Trophoblast cell (in vitro differentiated cells and primary cell): ENCODE measurements at regions not wholly inside any gene's neighbourhood (a gene's known extent, or its start where the extent isn't known, plus 50 kb on each side); places are given as distances from the start of the nearest gene placed in this dataset.
"Not testable (repeated sequence)": the region's sequence is repeated elsewhere in the genome, so short reads cannot be mapped to it uniquely, and the experiment has no call there.

Experiments used
- DNase-seq, 2 donors: peaks; one replicate each; pipeline ENCODE4 v3.0.0-alpha.2; 2016
- H2AFZ ChIP-seq: 2 replicates; pipeline ENCODE4 v1.6.1; 2013; ENCODE audit warnings: low read length, moderate library complexity, mild to moderate bottlenecking; ENCODE audit not compliant: insufficient read depth, poor library complexity
- H2AK5ac ChIP-seq: 2 replicates; pipeline ENCODE4 v1.6.1; 2013; ENCODE audit warnings: mild to moderate bottlenecking, low read length
- H2BK120ac ChIP-seq: 2 replicates; pipeline ENCODE4 v1.6.1; 2013; ENCODE audit warnings: low read length, mild to moderate bottlenecking, moderate library complexity; ENCODE audit not compliant: insufficient read depth, poor library complexity
- H2BK12ac ChIP-seq: 2 replicates; pipeline ENCODE4 v1.6.1; 2013; ENCODE audit warnings: mild to moderate bottlenecking, low read length, moderate library complexity
- H2BK5ac ChIP-seq: 2 replicates; pipeline ENCODE4 v1.6.1; 2013; ENCODE audit warnings: low read length, low read depth, moderate library complexity, mild to moderate bottlenecking; ENCODE audit not compliant: poor library complexity
- H3K14ac ChIP-seq: 2 replicates; pipeline ENCODE4 v1.6.1; 2013; ENCODE audit warnings: mild to moderate bottlenecking, low read length
- H3K18ac ChIP-seq: 2 replicates; pipeline ENCODE4 v1.6.1; 2013; ENCODE audit warnings: mild to moderate bottlenecking, low read length
- H3K23ac ChIP-seq: 2 replicates; pipeline ENCODE4 v1.6.1; 2013; ENCODE audit warnings: low read length
- H3K27ac ChIP-seq: 2 replicates; pipeline ENCODE4 v1.5.1; 2013; ENCODE audit warnings: low read depth, mild to moderate bottlenecking, inconsistent platforms, low read length, moderate library complexity
- H3K27me3 ChIP-seq: 2 replicates; pipeline ENCODE4 v1.6.1; 2013; ENCODE audit warnings: inconsistent platforms, mild to moderate bottlenecking, low read length, moderate library complexity; ENCODE audit not compliant: insufficient read depth
- H3K36me3 ChIP-seq, 2 experiments: 1 replicate in 1 of 2; 2 replicates in 1 of 2; pipeline ENCODE4 v1.6.1; 2013; ENCODE audit warnings: low read length in 2 of 2, mild to moderate bottlenecking in 2 of 2, moderate library complexity in 1 of 2; ENCODE audit not compliant: insufficient read depth in 2 of 2, control insufficient read depth in 1 of 2
- H3K4ac ChIP-seq: 2 replicates; pipeline ENCODE4 v1.6.1; 2013; ENCODE audit warnings: low read depth, mild to moderate bottlenecking, low read length, moderate library complexity
- H3K4me1 ChIP-seq, 2 experiments: 1 replicate in 1 of 2; 2 replicates in 1 of 2; pipeline ENCODE4 v1.6.1; 2013; ENCODE audit warnings: low read length in 2 of 2, mild to moderate bottlenecking in 2 of 2, moderate library complexity in 1 of 2; ENCODE audit not compliant: insufficient read depth in 2 of 2, control insufficient read depth in 1 of 2
- H3K4me2 ChIP-seq: 2 replicates; pipeline ENCODE4 v1.6.1; 2013; ENCODE audit warnings: inconsistent platforms, mild to moderate bottlenecking, low read length, moderate library complexity
- H3K4me3 ChIP-seq: 2 replicates; pipeline ENCODE4 v1.5.1; 2013; ENCODE audit warnings: mild to moderate bottlenecking, low read depth, low read length, inconsistent platforms
- H3K79me1 ChIP-seq: one replicate; pipeline ENCODE4 v1.6.1; 2013; ENCODE audit warnings: low read length
- H3K79me2 ChIP-seq: 2 replicates; pipeline ENCODE4 v1.6.1; 2013; ENCODE audit warnings: low read length, mild to moderate bottlenecking; ENCODE audit not compliant: control insufficient read depth, insufficient read depth, poor library complexity
- H3K9ac ChIP-seq: 2 replicates; pipeline ENCODE4 v1.6.1; 2013; ENCODE audit warnings: mild to moderate bottlenecking, low read length
- H3K9me3 ChIP-seq: 2 replicates; pipeline ENCODE4 v1.6.1; 2013; ENCODE audit warnings: low read depth, mild to moderate bottlenecking, control low read depth, inconsistent platforms, low read length; ENCODE audit not compliant: insufficient read depth
- H4K12ac ChIP-seq: 2 replicates; pipeline ENCODE4 v1.6.1; 2013; ENCODE audit warnings: low read depth, mild to moderate bottlenecking, low read length, moderate library complexity
- H4K8ac ChIP-seq: 2 replicates; pipeline ENCODE4 v1.6.1; 2013; ENCODE audit warnings: low read depth, mild to moderate bottlenecking, low read length, moderate library complexity
- H4K91ac ChIP-seq: one replicate; pipeline ENCODE4 v1.6.1; 2013; ENCODE audit warnings: low read depth, mild to moderate bottlenecking, low read length, moderate library complexity
- WGBS: extraction: QIAGEN DNeasy Blood & Tissue Kit; methylation state at CpG from one replicate; pipeline ENCODE4 v1.1.7; 2013; ENCODE audit warnings: missing lambda C conversion rate; ENCODE audit not compliant: insufficient read length, insufficient coverage; ENCODE audit errors: extremely low coverage; 5-methylcytosine and 5-hydroxymethylcytosine counted together

DNA sequence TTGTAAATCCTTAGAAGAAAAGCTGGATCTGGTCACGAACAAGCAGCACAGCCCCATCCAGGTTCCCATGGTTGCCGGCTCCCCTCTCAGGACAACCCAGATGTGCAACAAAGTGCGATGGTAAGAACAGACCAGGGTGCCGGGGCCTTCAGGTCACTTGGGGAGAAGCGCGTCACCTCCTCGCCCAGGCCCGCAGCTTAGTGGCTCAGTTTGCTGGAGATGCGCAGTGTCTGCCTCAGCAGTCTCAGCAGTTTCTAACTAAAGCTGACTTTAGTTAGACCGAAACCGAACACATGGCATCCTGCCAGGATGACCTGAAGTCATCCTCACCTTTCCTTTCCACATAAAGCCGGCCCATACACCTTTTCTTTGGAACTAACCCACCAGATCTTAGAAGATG, 131.4 kb downstream of the LAT start:
- not testable (repeated sequence) for H3K14ac ChIP-seq, H2BK12ac ChIP-seq, H2AK5ac ChIP-seq, H3K36me3 ChIP-seq, H2BK5ac ChIP-seq, H3K27ac ChIP-seq, H3K4ac ChIP-seq, H3K18ac ChIP-seq, H4K91ac ChIP-seq, H4K12ac ChIP-seq, H2BK120ac ChIP-seq, H3K4me1 ChIP-seq, H3K9ac ChIP-seq, H3K23ac ChIP-seq, H3K79me1 ChIP-seq, H3K79me2 ChIP-seq, DNase-seq, H3K9me3 ChIP-seq, H2AFZ ChIP-seq, H3K4me2 ChIP-seq, H4K8ac ChIP-seq, H3K27me3 ChIP-seq, H3K4me3 ChIP-seq
- WGBS, result no CpG with 5 or more reads among the region's 12 CpGs

DNA sequence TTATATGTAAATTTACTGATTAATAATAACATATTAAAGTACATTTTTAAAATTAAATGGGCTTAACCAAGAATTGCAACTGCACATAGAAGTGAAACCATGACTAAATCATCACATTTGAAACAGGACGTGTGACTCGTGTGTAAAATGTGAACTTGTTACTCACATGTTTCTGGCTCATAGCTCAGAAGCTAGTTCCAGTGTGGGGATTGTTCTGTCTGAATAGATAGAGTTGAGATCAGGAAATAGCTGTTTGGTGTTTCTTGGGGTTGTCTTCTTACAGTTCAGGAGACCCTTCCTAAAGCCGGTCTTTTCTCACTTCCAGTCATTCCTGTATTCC, 130.9 kb downstream of the LAT start:
- H4K91ac ChIP-seq, H3K9me3 ChIP-seq, H2AK5ac ChIP-seq, H2AFZ ChIP-seq, H3K4ac ChIP-seq, H3K23ac ChIP-seq, H3K4me2 ChIP-seq, H4K12ac ChIP-seq, H3K79me1 ChIP-seq, H3K27me3 ChIP-seq, H3K14ac ChIP-seq, H3K79me2 ChIP-seq, H3K27ac ChIP-seq, H4K8ac ChIP-seq, H2BK5ac ChIP-seq, H3K4me1 ChIP-seq, H3K9ac ChIP-seq, H3K18ac ChIP-seq, H2BK12ac ChIP-seq, H3K4me3 ChIP-seq, H2BK120ac ChIP-seq, H3K36me3 ChIP-seq: not testable (repeated sequence)
- DNase-seq, result peak in 1 of 2 donors; percentile 23
- no CpG with 5 or more reads among the region's 3 CpGs for WGBS

DNA sequence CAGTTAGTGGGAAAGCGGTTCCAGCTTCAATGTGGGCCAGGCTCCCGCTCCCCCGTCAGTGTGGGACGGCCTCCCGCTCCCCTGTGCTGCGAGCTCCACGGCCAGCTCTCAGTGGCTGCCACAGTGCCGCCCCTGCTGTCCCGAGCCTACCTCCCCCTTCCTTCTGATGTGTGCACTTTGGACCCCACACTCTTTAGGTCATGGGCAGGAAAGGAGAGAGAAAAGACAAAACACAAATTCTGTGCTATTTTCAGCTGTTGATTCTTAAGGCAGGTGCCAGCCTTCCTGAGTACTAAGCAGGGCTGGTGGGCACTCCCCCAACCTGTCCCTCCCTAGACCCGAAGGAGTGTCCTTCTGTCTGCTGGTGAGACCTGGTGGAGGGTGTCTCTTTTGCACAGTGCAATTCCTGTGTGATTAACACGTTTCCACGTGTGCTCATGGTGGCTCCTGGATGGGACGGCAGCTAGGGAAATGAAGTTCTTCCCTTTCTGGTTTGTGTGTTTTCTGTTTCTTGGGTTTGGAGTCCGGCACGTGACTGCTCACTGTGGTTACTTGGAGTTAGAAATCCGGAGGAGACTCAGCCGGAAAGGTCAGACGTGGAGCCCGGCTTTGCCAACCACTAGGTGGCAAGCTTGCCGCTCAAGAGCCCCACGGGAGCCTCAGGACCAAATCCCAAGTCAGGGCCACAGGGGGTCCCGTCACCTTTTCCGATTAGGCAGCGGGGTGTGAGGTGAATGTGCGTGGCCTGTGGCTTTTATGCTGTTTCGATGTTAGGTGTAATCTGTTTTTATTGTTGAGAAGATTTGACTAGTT, 130.3 kb downstream of the LAT start:
- H2AFZ ChIP-seq, H4K91ac ChIP-seq, H3K79me1 ChIP-seq, H3K23ac ChIP-seq, H2BK5ac ChIP-seq, H4K12ac ChIP-seq, H3K27me3 ChIP-seq, H3K79me2 ChIP-seq, H3K4me2 ChIP-seq, H3K9ac ChIP-seq, H3K4ac ChIP-seq, H3K14ac ChIP-seq, H3K4me3 ChIP-seq, H4K8ac ChIP-seq, H2BK120ac ChIP-seq, H3K27ac ChIP-seq, H3K9me3 ChIP-seq, H2AK5ac ChIP-seq, H3K18ac ChIP-seq, H3K36me3 ChIP-seq, H2BK12ac ChIP-seq, H3K4me1 ChIP-seq: not testable (repeated sequence)
- DNase-seq, result peak in 1 of 2 donors; percentile 41
- WGBS, result no CpG with 5 or more reads among the region's 26 CpGs

DNA sequence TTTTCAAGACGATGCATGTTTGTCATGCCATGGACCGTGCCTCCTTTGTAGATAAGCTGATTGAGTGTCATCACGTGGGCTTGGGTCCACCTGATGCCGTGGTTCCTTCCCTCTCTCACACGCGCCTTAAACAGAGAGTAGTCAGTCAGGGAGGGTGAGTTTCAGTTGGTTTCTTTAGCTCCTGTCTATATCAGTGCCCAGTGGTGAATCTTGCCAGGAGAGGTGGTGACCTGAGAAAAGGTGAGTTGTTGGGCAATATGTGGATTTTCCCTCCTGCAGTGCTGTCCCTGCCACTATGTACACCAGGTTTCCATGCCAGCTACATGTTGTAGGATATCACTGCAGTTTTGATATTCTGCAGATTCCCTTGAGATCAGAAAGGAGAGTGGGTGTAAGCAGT, 129.7 kb downstream of the LAT start:
- H3K36me3 ChIP-seq, result no peaks in the 10 kb centered on the region
- H3K4me1 ChIP-seq, result peaks cover 4 to 7% of the 10 kb centered on the region in 2 experiments
- no peak overlapping the region for H2BK5ac ChIP-seq
- no peak overlapping the region for H2AK5ac ChIP-seq
- peak in 1 of 2 donors; percentile 11 for DNase-seq
- WGBS, result no CpG with 5 or more reads among the region's 6 CpGs
- no peak overlapping the region for H2AFZ ChIP-seq
- no peaks in the 10 kb centered on the region for H3K79me1 ChIP-seq
- H4K8ac ChIP-seq, result no peak overlapping the region
- H2BK12ac ChIP-seq, result no peak overlapping the region
- H4K91ac ChIP-seq, result no peak overlapping the region
- H3K27me3 ChIP-seq, result no peaks in the 10 kb centered on the region
- no peak overlapping the region for H3K18ac ChIP-seq
- H3K4ac ChIP-seq, result no peak overlapping the region
- H3K27ac ChIP-seq, result no peak overlapping the region
- no peaks in the 10 kb centered on the region for H3K79me2 ChIP-seq
- H3K4me2 ChIP-seq, result no peak overlapping the region
- no peaks in the 10 kb centered on the region for H3K9me3 ChIP-seq
- no peak overlapping the region for H3K14ac ChIP-seq
- H3K4me3 ChIP-seq, result no peak overlapping the region
- H2BK120ac ChIP-seq, result no peak overlapping the region
- no peak overlapping the region for H3K9ac ChIP-seq
- no peak overlapping the region for H4K12ac ChIP-seq
- no peak overlapping the region for H3K23ac ChIP-seq
